ENCODE measurements at regions not wholly inside any gene's neighbourhood (a gene's known extent, or its start where the extent isn't known, plus 50 kb on each side); places are given as distances from the start of the nearest gene placed in this dataset.

DNA sequence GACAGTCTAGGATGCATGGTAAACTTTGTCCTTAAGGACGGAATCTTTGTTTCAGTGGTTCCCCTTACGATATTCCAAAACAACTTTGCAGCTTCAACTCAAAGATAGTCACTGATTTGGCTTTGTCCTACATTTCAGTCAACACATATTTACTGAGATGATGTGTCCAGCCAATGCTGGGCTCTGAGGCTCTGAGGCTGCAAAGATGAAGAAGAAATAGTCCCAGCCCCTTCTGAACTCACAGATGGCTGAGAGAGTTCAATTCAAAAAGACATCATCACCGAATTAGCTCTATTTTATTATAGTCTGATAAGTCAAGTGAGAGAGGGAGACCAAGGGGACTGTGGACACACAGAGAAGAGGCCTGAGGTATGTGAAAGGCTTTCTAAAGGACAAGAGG, 544.0 kb downstream of the ACTL7B start:
- H3K4me3 ChIP-seq (ENCODE audit: low read depth, low read length): no peak overlapping the region
- peaks cover 4% of the 10 kb centered on the region for H3K27me3 Mint-ChIP-seq (ENCODE audit: insufficient read depth, unreplicated experiment)
- ChIA-PET CTCF (no interaction called here), POLR2A (no interaction called here)
- 0 out of 2 replicates have a peak, but pooled peaks cover 7% of the 10 kb centered on the region for H3K9me3 ChIP-seq
- no peaks in the 10 kb centered on the region for H3K4me1 Mint-ChIP-seq (ENCODE audit: low read depth, unreplicated experiment)
- H3K4me1 ChIP-seq: no peaks in the 10 kb centered on the region
- H3K27ac Mint-ChIP-seq (ENCODE audit: unreplicated experiment): no peak overlapping the region
- H3K9me3 Mint-ChIP-seq (ENCODE audit: unreplicated experiment): peaks cover 4% of the 10 kb centered on the region
- TF ChIP-seq, protein P1, sequence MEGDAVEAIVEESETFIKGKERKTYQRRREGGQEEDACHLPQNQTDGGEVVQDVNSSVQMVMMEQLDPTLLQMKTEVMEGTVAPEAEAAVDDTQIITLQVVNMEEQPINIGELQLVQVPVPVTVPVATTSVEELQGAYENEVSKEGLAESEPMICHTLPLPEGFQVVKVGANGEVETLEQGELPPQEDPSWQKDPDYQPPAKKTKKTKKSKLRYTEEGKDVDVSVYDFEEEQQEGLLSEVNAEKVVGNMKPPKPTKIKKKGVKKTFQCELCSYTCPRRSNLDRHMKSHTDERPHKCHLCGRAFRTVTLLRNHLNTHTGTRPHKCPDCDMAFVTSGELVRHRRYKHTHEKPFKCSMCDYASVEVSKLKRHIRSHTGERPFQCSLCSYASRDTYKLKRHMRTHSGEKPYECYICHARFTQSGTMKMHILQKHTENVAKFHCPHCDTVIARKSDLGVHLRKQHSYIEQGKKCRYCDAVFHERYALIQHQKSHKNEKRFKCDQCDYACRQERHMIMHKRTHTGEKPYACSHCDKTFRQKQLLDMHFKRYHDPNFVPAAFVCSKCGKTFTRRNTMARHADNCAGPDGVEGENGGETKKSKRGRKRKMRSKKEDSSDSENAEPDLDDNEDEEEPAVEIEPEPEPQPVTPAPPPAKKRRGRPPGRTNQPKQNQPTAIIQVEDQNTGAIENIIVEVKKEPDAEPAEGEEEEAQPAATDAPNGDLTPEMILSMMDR (IDR thresholded peaks at IDR 0.05; ENCODE audit: insufficient read depth in 1 of 2, low read depth in 1 of 2, low read length in 1 of 2, severe bottlenecking in 1 of 2, unreplicated experiment in 1 of 2): no peak
- H3K36me3 Mint-ChIP-seq (ENCODE audit: insufficient read depth, unreplicated experiment): no peaks in the 10 kb centered on the region
- no peak for DNase-seq
- no peaks in the 10 kb centered on the region for H3K27me3 ChIP-seq (replicated peaks; ENCODE audit: control insufficient read depth, insufficient read depth, low read length)
- intact Hi-C loops (cut with micrococcal nuclease; ENCODE audit: unreplicated experiment): no loop called here
- H3K4me3 Mint-ChIP-seq (ENCODE audit: unreplicated experiment): no peak overlapping the region
- no peaks in the 10 kb centered on the region for H3K36me3 ChIP-seq (ENCODE audit: control insufficient read depth, insufficient read depth, low read length)
- BruUV-seq (replicated peaks): no TSS peak

DNA sequence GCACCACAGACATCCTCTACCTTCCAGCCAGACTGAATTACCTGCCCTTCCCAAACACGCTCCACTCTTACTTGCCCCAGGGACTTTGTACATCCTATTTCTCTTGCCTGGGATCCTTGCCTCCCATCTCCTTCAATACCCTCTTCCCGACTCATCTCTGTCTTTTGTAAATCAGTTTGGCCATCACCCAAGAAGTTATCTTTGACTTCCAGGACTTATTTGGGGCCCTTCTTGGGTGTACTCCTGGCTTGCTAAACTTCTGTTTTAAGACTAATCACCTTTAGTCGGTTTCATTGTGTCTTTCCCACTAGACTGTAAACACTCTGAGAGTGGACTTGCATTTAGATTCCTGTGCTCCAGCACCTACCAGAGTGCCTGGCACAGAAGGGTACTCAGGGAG, 545.6 kb downstream of the ACTL7B start:
- Mint-ChIP-seq H3K4me3 (ENCODE audit: unreplicated experiment) (no peak overlapping the region), H3K36me3 (ENCODE audit: insufficient read depth, unreplicated experiment) (no peaks in the 10 kb centered on the region), H3K27ac (ENCODE audit: unreplicated experiment) (no peak overlapping the region), H3K9me3 (ENCODE audit: unreplicated experiment) (peaks cover 9% of the 10 kb centered on the region), H3K4me1 (ENCODE audit: low read depth, unreplicated experiment) (no peaks in the 10 kb centered on the region), H3K27me3 (ENCODE audit: insufficient read depth, unreplicated experiment) (peaks cover 6% of the 10 kb centered on the region)
- ChIA-PET CTCF (no interaction called here), POLR2A (no interaction called here)
- TF ChIP-seq, protein P1 (IDR thresholded peaks at IDR 0.05; ENCODE audit: insufficient read depth in 1 of 2, low read depth in 1 of 2, low read length in 1 of 2, severe bottlenecking in 1 of 2, unreplicated experiment in 1 of 2): no peak
- H3K9me3 ChIP-seq: 0 out of 2 replicates have a peak, but pooled peaks cover 10% of the 10 kb centered on the region
- intact Hi-C loops (cut with micrococcal nuclease; ENCODE audit: unreplicated experiment): no loop called here
- no peaks in the 10 kb centered on the region for H3K27me3 ChIP-seq (replicated peaks; ENCODE audit: control insufficient read depth, insufficient read depth, low read length)
- no TSS peak for BruUV-seq (replicated peaks)
- H3K4me3 ChIP-seq (ENCODE audit: low read depth, low read length): no peak overlapping the region
- H3K4me1 ChIP-seq: no peaks in the 10 kb centered on the region
- H3K36me3 ChIP-seq (ENCODE audit: control insufficient read depth, insufficient read depth, low read length): no peaks in the 10 kb centered on the region
- DNase-seq: no peak

DNA sequence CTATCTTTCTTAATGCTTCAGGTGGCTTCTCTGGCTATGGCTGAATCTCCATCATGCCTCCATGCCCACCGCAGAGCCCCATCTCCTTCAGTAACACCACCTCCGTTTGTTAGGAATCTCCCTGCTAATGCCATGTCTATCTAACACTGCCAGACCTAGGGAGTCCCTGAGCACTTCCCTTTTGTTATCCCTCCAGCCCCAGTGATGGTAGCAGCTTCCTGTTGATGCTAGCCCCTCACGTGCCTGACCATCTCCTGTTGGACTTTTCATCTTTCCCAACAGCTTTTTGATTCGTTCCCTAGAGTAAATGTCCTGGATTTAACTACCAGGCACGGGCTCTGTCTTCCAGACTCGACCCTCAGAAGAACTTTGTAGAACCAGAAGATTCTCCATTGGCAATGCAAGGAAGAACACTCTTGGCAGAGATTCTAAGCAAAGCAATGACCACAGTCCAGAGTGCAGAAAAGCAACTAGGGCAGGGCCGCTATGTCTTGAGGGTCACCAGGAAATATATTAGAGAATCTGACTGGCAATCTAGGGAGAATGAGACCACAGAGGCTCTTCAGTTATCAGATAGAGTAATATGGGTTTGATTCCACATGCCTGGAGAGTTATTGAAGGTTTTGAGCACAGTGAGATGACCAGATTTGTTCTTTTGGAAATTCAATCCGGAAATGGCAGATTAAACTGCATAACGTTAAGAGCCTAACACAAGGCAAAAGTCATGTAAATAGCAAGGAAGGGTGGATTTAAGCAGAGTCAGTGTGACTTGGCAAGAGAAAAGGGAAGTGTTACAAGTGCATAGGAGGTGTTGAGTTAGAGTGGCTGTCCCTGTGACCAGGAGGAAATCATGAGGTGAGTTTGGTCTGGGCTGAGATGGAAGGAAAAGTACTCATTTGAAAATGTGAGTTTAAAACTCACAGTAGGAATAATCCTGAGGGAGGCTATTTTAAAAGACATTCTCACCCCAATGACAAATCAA, 555.2 kb downstream of the ACTL7B start:
- Mint-ChIP-seq H3K27me3 (ENCODE audit: insufficient read depth, unreplicated experiment) (peaks cover 5% of the 10 kb centered on the region), H3K36me3 (ENCODE audit: insufficient read depth, unreplicated experiment) (no peaks in the 10 kb centered on the region), H3K9me3 (ENCODE audit: unreplicated experiment) (no peaks in the 10 kb centered on the region), H3K27ac (ENCODE audit: unreplicated experiment) (no peak overlapping the region), H3K4me3 (ENCODE audit: unreplicated experiment) (no peak overlapping the region), H3K4me1 (ENCODE audit: low read depth, unreplicated experiment) (no peaks in the 10 kb centered on the region)
- Histone ChIP-seq H3K9me3 (no peaks in the 10 kb centered on the region), H3K27me3 (replicated peaks; ENCODE audit: control insufficient read depth, insufficient read depth, low read length) (no peaks in the 10 kb centered on the region), H3K36me3 (ENCODE audit: control insufficient read depth, insufficient read depth, low read length) (no peaks in the 10 kb centered on the region), H3K4me1 (no peaks in the 10 kb centered on the region), H3K4me3 (ENCODE audit: low read depth, low read length) (no peak overlapping the region)
- intact Hi-C loops (cut with micrococcal nuclease; ENCODE audit: unreplicated experiment): no loop called here
- no TSS peak for BruUV-seq (replicated peaks)
- TF ChIP-seq, protein P1 (IDR thresholded peaks at IDR 0.05; ENCODE audit: insufficient read depth in 1 of 2, low read depth in 1 of 2, low read length in 1 of 2, severe bottlenecking in 1 of 2, unreplicated experiment in 1 of 2): no peak
- ChIA-PET POLR2A (no interaction called here), CTCF (no interaction called here)
- DNase-seq: no peak

Measured in Caco-2 (cell line).